Stimulated activated CD8-positive, alpha-beta memory T cell treated with anti-CD3 and anti-CD28 coated beads, Interleukin-15, amount 100 ng/mL, for 1 hour (primary cell): ENCODE measurements at regions not wholly inside any gene's neighbourhood (a gene's known extent, or its start where the extent isn't known, plus 50 kb on each side); places are given as distances from the start of the nearest gene placed in this dataset.
"Not testable (repeated sequence)": the region's sequence is repeated elsewhere in the genome, so short reads cannot be mapped to it uniquely, and the experiment has no call there.

Experiments used
- DNase-seq: peaks from one replicate; pipeline ENCODE4 v3.0.0-alpha.2; 2020; ENCODE audit warnings: low read depth

- DNase-seq: no peak
Observed at GRCh38 chr4:43435291-43435690, 542.8 kb downstream of the GRXCR1 start.

- DNase-seq: no peak
Observed at GRCh38 chr4:43452948-43453347, 560.4 kb downstream of the GRXCR1 start.

GRCh38 chr4:43456383-43456782, 563.9 kb downstream of the GRXCR1 start:
- DNase-seq: no peak

- no peak for DNase-seq
Observed at GRCh38 chr4:43457866-43458265, 565.4 kb downstream of the GRXCR1 start.

GRCh38 chr4:43458293-43458692, 565.8 kb downstream of the GRXCR1 start:
- no peak for DNase-seq

- DNase-seq: no peak
Observed at GRCh38 chr4:43471950-43472349, 579.4 kb downstream of the GRXCR1 start.

GRCh38 chr4:43481526-43481925, 589.0 kb downstream of the GRXCR1 start:
- no peak for DNase-seq

GRCh38 chr4:43485196-43485595, 592.7 kb downstream of the GRXCR1 start:
- DNase-seq: no peak

GRCh38 chr4:43496188-43496587, 603.7 kb downstream of the GRXCR1 start:
- DNase-seq: no peak

GRCh38 chr4:43496602-43497001, 604.1 kb downstream of the GRXCR1 start:
- DNase-seq: no peak

- DNase-seq: not testable (repeated sequence)
Observed at GRCh38 chr4:43505823-43506222, 613.3 kb downstream of the GRXCR1 start.

GRCh38 chr4:43512253-43512652, 619.7 kb downstream of the GRXCR1 start:
- DNase-seq: no peak

- no peak for DNase-seq
Observed at GRCh38 chr4:43525646-43526045, 633.1 kb downstream of the GRXCR1 start.

GRCh38 chr4:43547561-43547960, 655.0 kb downstream of the GRXCR1 start:
- no peak for DNase-seq

- no peak for DNase-seq
Observed at GRCh38 chr4:43550981-43551627, 658.6 kb downstream of the GRXCR1 start.

- no peak for DNase-seq
Observed at GRCh38 chr4:43556262-43556661, 663.7 kb downstream of the GRXCR1 start.

- no peak for DNase-seq
Observed at GRCh38 chr4:43560047-43560446, 667.5 kb downstream of the GRXCR1 start.

- no peak for DNase-seq
Observed at GRCh38 chr4:43564107-43564506, 671.6 kb downstream of the GRXCR1 start.

- DNase-seq: no peak
Observed at GRCh38 chr4:43564591-43564990, 672.1 kb downstream of the GRXCR1 start.

GRCh38 chr4:43567644-43568043, 675.1 kb downstream of the GRXCR1 start:
- no peak for DNase-seq

GRCh38 chr4:43586813-43587212, 694.3 kb downstream of the GRXCR1 start:
- no peak for DNase-seq

- no peak for DNase-seq
Observed at GRCh38 chr4:43587758-43588157, 695.2 kb downstream of the GRXCR1 start.

- no peak for DNase-seq
Observed at GRCh38 chr4:43607400-43607799, 714.9 kb downstream of the GRXCR1 start.

GRCh38 chr4:43607827-43608461, 715.4 kb downstream of the GRXCR1 start:
- no peak for DNase-seq
